ENCODE measurements at regions not wholly inside any gene's neighbourhood (a gene's known extent, or its start where the extent isn't known, plus 50 kb on each side); places are given as distances from the start of the nearest gene placed in this dataset.
A peak's percentile ranks its signal among the peaks of the same experiment; 100 is the strongest.

GRCh38 chr13:63567031-63567430 is 2151.4 kb upstream of the PCDH20 start:
- DNase-seq (ENCODE audit: low read depth in 2 of 2) = no peak

GRCh38 chr13:63554157-63554556 is 2138.5 kb upstream of the PCDH20 start:
- DNase-seq (ENCODE audit: low read depth in 2 of 2) = no peak

- no peak for DNase-seq (ENCODE audit: low read depth in 2 of 2)
These were observed 2136.1 kb upstream of the PCDH20 start for GRCh38 chr13:63551731-63552130.

- DNase-seq (ENCODE audit: low read depth in 2 of 2) = no peak
These were observed 2130.9 kb upstream of the PCDH20 start for GRCh38 chr13:63546524-63546923.

GRCh38 chr13:63542770-63543169 is 2127.1 kb upstream of the PCDH20 start:
- no peak for DNase-seq (ENCODE audit: low read depth in 2 of 2)

GRCh38 chr13:63541336-63541735 is 2125.7 kb upstream of the PCDH20 start:
- no peak for DNase-seq (ENCODE audit: low read depth in 2 of 2)

GRCh38 chr13:63540061-63540460 is 2124.4 kb upstream of the PCDH20 start:
- DNase-seq (ENCODE audit: low read depth in 2 of 2) = no peak

GRCh38 chr13:63517371-63517770 is 2101.7 kb upstream of the PCDH20 start:
- DNase-seq (ENCODE audit: low read depth in 2 of 2) = peak; percentile 98

- DNase-seq (ENCODE audit: low read depth in 2 of 2) = peak in 1 of 2 experiments; percentile 12
These were observed 2100.5 kb upstream of the PCDH20 start for GRCh38 chr13:63516124-63516523.

- DNase-seq (ENCODE audit: low read depth in 2 of 2) = no peak
These were observed 2099.2 kb upstream of the PCDH20 start for GRCh38 chr13:63514886-63515285.

- DNase-seq (ENCODE audit: low read depth in 2 of 2) = no peak
These were observed 2096.4 kb upstream of the PCDH20 start for GRCh38 chr13:63512095-63512494.

GRCh38 chr13:63501702-63502101 is 2086.1 kb upstream of the PCDH20 start:
- DNase-seq (ENCODE audit: low read depth in 2 of 2) = no peak

GRCh38 chr13:63497601-63498000 is 2082.0 kb upstream of the PCDH20 start:
- DNase-seq (ENCODE audit: low read depth in 2 of 2) = no peak

- DNase-seq (ENCODE audit: low read depth in 2 of 2) = no peak
These were observed 2077.0 kb upstream of the PCDH20 start for GRCh38 chr13:63492604-63493003.

- no peak for DNase-seq (ENCODE audit: low read depth in 2 of 2)
These were observed 2074.5 kb upstream of the PCDH20 start for GRCh38 chr13:63490149-63490548.

GRCh38 chr13:63481334-63481733 is 2065.7 kb upstream of the PCDH20 start:
- peak; percentile 78 to 79 for DNase-seq (ENCODE audit: low read depth in 2 of 2)

- no peak for DNase-seq (ENCODE audit: low read depth in 2 of 2)
These were observed 2057.1 kb upstream of the PCDH20 start for GRCh38 chr13:63472711-63473110.

GRCh38 chr13:63463782-63464610 is 2048.3 kb upstream of the PCDH20 start:
- no peak for DNase-seq (ENCODE audit: low read depth in 2 of 2)

- peak; percentile 63 to 67 for DNase-seq (ENCODE audit: low read depth in 2 of 2)
These were observed 2044.9 kb upstream of the PCDH20 start for GRCh38 chr13:63460462-63461090.

- DNase-seq (ENCODE audit: low read depth in 2 of 2) = peak in 1 of 2 experiments; percentile 20
These were observed 2041.5 kb upstream of the PCDH20 start for GRCh38 chr13:63457186-63457585.

- no peak for DNase-seq (ENCODE audit: low read depth in 2 of 2)
These were observed 2040.3 kb upstream of the PCDH20 start for GRCh38 chr13:63455938-63456337.

- no peak for DNase-seq (ENCODE audit: low read depth in 2 of 2)
These were observed 2033.9 kb upstream of the PCDH20 start for GRCh38 chr13:63449550-63449949.

GRCh38 chr13:63448692-63449091 is 2033.0 kb upstream of the PCDH20 start:
- no peak for DNase-seq (ENCODE audit: low read depth in 2 of 2)

All from fibroblast of skin of left quadriceps (primary cell).